ENCODE measurements at regions not wholly inside any gene's neighbourhood (a gene's known extent, or its start where the extent isn't known, plus 50 kb on each side); places are given as distances from the start of the nearest gene placed in this dataset.

- H3K27me3 ChIP-seq (ENCODE audit: control insufficient read depth, insufficient read depth, low read length) = no peaks in the 10 kb centered on the region
- no peaks in the 10 kb centered on the region for H3K9me3 ChIP-seq (replicated peaks; ENCODE audit: control insufficient read depth, low read depth, low read length)
- H3K4me3 ChIP-seq (ENCODE audit: low read length) = no peak overlapping the region
- DNase-seq = no peak
- H3K27ac ChIP-seq (ENCODE audit: low read length) = no peak overlapping the region
- peaks cover 4% of the 10 kb centered on the region for H3K4me1 ChIP-seq (ENCODE audit: control insufficient read depth, insufficient read depth, low read length)
- no peaks in the 10 kb centered on the region for H3K36me3 ChIP-seq (ENCODE audit: control insufficient read depth, insufficient read depth, low read length)
- WGBS (ENCODE audit: insufficient coverage) = no CpG with 5 or more reads among the region's 2 CpGs
Observed at GRCh38 chr5:158436271-158437065, 577.5 kb upstream of the CLINT1 start.

GRCh38 chr5:158435161-158435616 is 576.2 kb upstream of the CLINT1 start:
- no peak for DNase-seq
- no CpG with 5 or more reads among the region's 4 CpGs for WGBS (ENCODE audit: insufficient coverage)
- no peaks in the 10 kb centered on the region for H3K36me3 ChIP-seq (ENCODE audit: control insufficient read depth, insufficient read depth, low read length)

GRCh38 chr5:158434749-158435148 is 575.8 kb upstream of the CLINT1 start:
- DNase-seq = no peak
- WGBS (ENCODE audit: insufficient coverage) = no CpG with 5 or more reads among the region's 2 CpGs

More at GRCh38 chr5:158435161-158435616, 576.2 kb upstream of the CLINT1 start:
- H3K27me3 ChIP-seq (ENCODE audit: control insufficient read depth, insufficient read depth, low read length) = no peaks in the 10 kb centered on the region
- H3K9me3 ChIP-seq (replicated peaks; ENCODE audit: control insufficient read depth, low read depth, low read length) = no peaks in the 10 kb centered on the region
- H3K4me1 ChIP-seq (ENCODE audit: control insufficient read depth, insufficient read depth, low read length) = peaks cover 4% of the 10 kb centered on the region
- no peak overlapping the region for H3K4me3 ChIP-seq (ENCODE audit: low read length)
- no peak overlapping the region for H3K27ac ChIP-seq (ENCODE audit: low read length)

GRCh38 chr5:158433634-158434033 is 574.7 kb upstream of the CLINT1 start:
- WGBS (ENCODE audit: insufficient coverage) = no CpG with 5 or more reads among the region's 1 CpG
- no peak for DNase-seq
- Histone ChIP-seq H3K27me3 (ENCODE audit: control insufficient read depth, insufficient read depth, low read length) (no peaks in the 10 kb centered on the region), H3K36me3 (ENCODE audit: control insufficient read depth, insufficient read depth, low read length) (no peaks in the 10 kb centered on the region), H3K27ac (ENCODE audit: low read length) (no peak overlapping the region), H3K4me3 (ENCODE audit: low read length) (no peak overlapping the region), H3K9me3 (replicated peaks; ENCODE audit: control insufficient read depth, low read depth, low read length) (peaks cover 2% of the 10 kb centered on the region), H3K4me1 (ENCODE audit: control insufficient read depth, insufficient read depth, low read length) (peaks cover 7% of the 10 kb centered on the region)

More at GRCh38 chr5:158434749-158435148, 575.8 kb upstream of the CLINT1 start:
- peaks cover 2% of the 10 kb centered on the region for H3K9me3 ChIP-seq (replicated peaks; ENCODE audit: control insufficient read depth, low read depth, low read length)
- peaks cover 7% of the 10 kb centered on the region for H3K4me1 ChIP-seq (ENCODE audit: control insufficient read depth, insufficient read depth, low read length)
- H3K36me3 ChIP-seq (ENCODE audit: control insufficient read depth, insufficient read depth, low read length) = no peaks in the 10 kb centered on the region
- no peak overlapping the region for H3K27ac ChIP-seq (ENCODE audit: low read length)
- no peak overlapping the region for H3K4me3 ChIP-seq (ENCODE audit: low read length)
- H3K27me3 ChIP-seq (ENCODE audit: control insufficient read depth, insufficient read depth, low read length) = no peaks in the 10 kb centered on the region

GRCh38 chr5:158431369-158432029 is 572.6 kb upstream of the CLINT1 start:
- no CpG with 5 or more reads among the region's 1 CpG for WGBS (ENCODE audit: insufficient coverage)
- Histone ChIP-seq H3K4me3 (ENCODE audit: low read length) (no peak overlapping the region), H3K36me3 (ENCODE audit: control insufficient read depth, insufficient read depth, low read length) (no peaks in the 10 kb centered on the region), H3K27me3 (ENCODE audit: control insufficient read depth, insufficient read depth, low read length) (no peaks in the 10 kb centered on the region), H3K4me1 (ENCODE audit: control insufficient read depth, insufficient read depth, low read length) (peaks cover 7% of the 10 kb centered on the region), H3K9me3 (replicated peaks; ENCODE audit: control insufficient read depth, low read depth, low read length) (peaks cover 2% of the 10 kb centered on the region), H3K27ac (ENCODE audit: low read length) (peak overlapping the region; percentile 92)
- peak; percentile 98 for DNase-seq

- peaks cover 7% of the 10 kb centered on the region for H3K4me1 ChIP-seq (ENCODE audit: control insufficient read depth, insufficient read depth, low read length)
- no peaks in the 10 kb centered on the region for H3K27me3 ChIP-seq (ENCODE audit: control insufficient read depth, insufficient read depth, low read length)
- DNase-seq = peak; percentile 81
- WGBS (ENCODE audit: insufficient coverage) = no CpG with 5 or more reads among the region's 2 CpGs
- H3K27ac ChIP-seq (ENCODE audit: low read length) = peak overlapping the region; percentile 92
- H3K4me3 ChIP-seq (ENCODE audit: low read length) = no peak overlapping the region
- no peaks in the 10 kb centered on the region for H3K36me3 ChIP-seq (ENCODE audit: control insufficient read depth, insufficient read depth, low read length)
- H3K9me3 ChIP-seq (replicated peaks; ENCODE audit: control insufficient read depth, low read depth, low read length) = peaks cover 2% of the 10 kb centered on the region
Observed at GRCh38 chr5:158430798-158431167, 571.8 kb upstream of the CLINT1 start.

GRCh38 chr5:158430166-158430797 is 571.3 kb upstream of the CLINT1 start:
- no peak overlapping the region for H3K4me3 ChIP-seq (ENCODE audit: low read length)
- H3K9me3 ChIP-seq (replicated peaks; ENCODE audit: control insufficient read depth, low read depth, low read length) = peaks cover 2% of the 10 kb centered on the region
- WGBS (ENCODE audit: insufficient coverage) = 71% methylated on average over 1 of the region's 2 CpGs
- no peaks in the 10 kb centered on the region for H3K36me3 ChIP-seq (ENCODE audit: control insufficient read depth, insufficient read depth, low read length)
- H3K27ac ChIP-seq (ENCODE audit: low read length) = peak overlapping the region; percentile 92
- H3K4me1 ChIP-seq (ENCODE audit: control insufficient read depth, insufficient read depth, low read length) = peaks cover 7% of the 10 kb centered on the region
- DNase-seq = peak; percentile 39
- no peaks in the 10 kb centered on the region for H3K27me3 ChIP-seq (ENCODE audit: control insufficient read depth, insufficient read depth, low read length)

- peak overlapping the region; percentile 92 for H3K27ac ChIP-seq (ENCODE audit: low read length)
- no peaks in the 10 kb centered on the region for H3K27me3 ChIP-seq (ENCODE audit: control insufficient read depth, insufficient read depth, low read length)
- peaks cover 2% of the 10 kb centered on the region for H3K9me3 ChIP-seq (replicated peaks; ENCODE audit: control insufficient read depth, low read depth, low read length)
- no peak overlapping the region for H3K4me3 ChIP-seq (ENCODE audit: low read length)
- no peak for DNase-seq
- no CpG with 5 or more reads among the region's 4 CpGs for WGBS (ENCODE audit: insufficient coverage)
- H3K36me3 ChIP-seq (ENCODE audit: control insufficient read depth, insufficient read depth, low read length) = no peaks in the 10 kb centered on the region
- peaks cover 7% of the 10 kb centered on the region for H3K4me1 ChIP-seq (ENCODE audit: control insufficient read depth, insufficient read depth, low read length)
Observed at GRCh38 chr5:158429564-158429963, 570.6 kb upstream of the CLINT1 start.

GRCh38 chr5:158423623-158424200 is 564.8 kb upstream of the CLINT1 start:
- Histone ChIP-seq H3K9me3 (replicated peaks; ENCODE audit: control insufficient read depth, low read depth, low read length) (no peaks in the 10 kb centered on the region), H3K27ac (ENCODE audit: low read length) (peak overlapping the region; percentile 84), H3K4me3 (ENCODE audit: low read length) (no peak overlapping the region), H3K27me3 (ENCODE audit: control insufficient read depth, insufficient read depth, low read length) (no peaks in the 10 kb centered on the region), H3K36me3 (ENCODE audit: control insufficient read depth, insufficient read depth, low read length) (no peaks in the 10 kb centered on the region), H3K4me1 (ENCODE audit: control insufficient read depth, insufficient read depth, low read length) (peaks cover 12% of the 10 kb centered on the region)
- WGBS (ENCODE audit: insufficient coverage) = 0% methylated on average over 1 of the region's 2 CpGs
- DNase-seq = peak; percentile 97

Data from muscle of leg (tissue), 3 donors.